HG02938 (cell line): ENCODE measurements at regions not wholly inside any gene's neighbourhood (a gene's known extent, or its start where the extent isn't known, plus 50 kb on each side); places are given as distances from the start of the nearest gene placed in this dataset.

Experiments used
- ATAC-seq: cut with Tn5 transposase; IDR thresholded peaks from one replicate; pipeline ENCODE4 v1.9.1; 2021; ENCODE audit warnings: mild to moderate bottlenecking, moderate library complexity; ENCODE audit not compliant: unreplicated experiment

DNA sequence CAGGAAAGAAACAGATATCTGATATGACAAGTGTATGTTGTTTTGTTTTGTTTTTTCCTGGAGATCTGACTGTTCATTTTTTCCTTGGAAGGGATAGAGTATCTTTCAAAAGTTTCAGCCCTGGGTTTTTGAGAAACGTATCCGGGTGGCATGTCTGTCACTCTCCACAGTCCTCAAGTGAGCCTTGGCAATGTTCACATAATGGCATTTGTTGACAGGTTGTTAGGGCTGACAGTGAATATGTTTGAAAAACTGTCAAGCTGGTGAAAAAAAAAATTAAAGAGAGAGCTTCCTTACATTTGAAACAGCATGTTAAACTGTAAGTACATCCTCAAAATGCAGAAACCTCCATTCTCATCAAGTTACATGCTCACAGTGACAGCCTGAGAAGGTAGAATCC, 113.0 kb upstream of the DYNLRB2 start:
- ATAC-seq, result no peak

- no peak for ATAC-seq
These were observed 122.1 kb upstream of the DYNLRB2 start for GRCh38 chr16:80418517-80419355.

GRCh38 chr16:80417706-80418271, 123.0 kb upstream of the DYNLRB2 start:
- no peak for ATAC-seq

DNA sequence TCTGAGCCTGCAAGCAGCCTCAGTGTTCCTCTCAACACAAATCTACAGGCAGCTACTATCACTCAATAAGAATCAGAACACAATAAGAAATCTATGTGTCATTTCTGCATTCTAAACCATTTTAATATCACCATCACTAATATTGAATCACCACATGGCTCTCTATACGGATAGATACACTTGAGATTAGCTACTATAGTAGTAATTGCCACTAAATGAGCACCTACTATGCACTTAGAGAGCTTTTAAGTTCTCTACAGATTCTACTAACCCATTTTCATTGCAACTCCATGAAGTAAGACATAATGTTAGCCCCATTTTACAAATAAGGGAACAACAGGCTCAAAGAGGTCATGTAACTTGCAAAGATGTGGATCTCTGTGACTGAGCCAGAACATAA, 132.8 kb upstream of the DYNLRB2 start:
- no peak for ATAC-seq

- no peak for ATAC-seq
These were observed 133.4 kb upstream of the DYNLRB2 start for GRCh38 chr16:80407265-80407987.

DNA sequence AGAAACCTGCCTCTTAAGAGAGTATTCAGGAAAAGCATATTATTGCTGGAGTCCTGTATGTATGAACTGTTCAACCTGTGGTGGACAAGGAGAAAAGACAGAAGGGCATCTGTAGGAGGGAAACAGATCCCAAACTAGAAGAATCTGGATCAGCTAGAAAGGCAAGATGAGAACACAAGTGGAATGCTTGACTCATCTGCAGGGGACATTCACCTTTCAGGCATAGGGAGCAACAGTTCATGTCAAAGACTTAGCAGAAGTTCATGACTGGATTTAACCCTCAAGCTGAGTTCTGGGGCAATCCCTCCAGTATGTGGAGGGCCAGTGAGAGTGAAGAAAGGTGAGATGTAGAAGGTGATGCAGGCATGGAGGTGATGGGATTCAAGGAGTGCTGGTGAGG, 135.9 kb upstream of the DYNLRB2 start:
- no peak for ATAC-seq

DNA sequence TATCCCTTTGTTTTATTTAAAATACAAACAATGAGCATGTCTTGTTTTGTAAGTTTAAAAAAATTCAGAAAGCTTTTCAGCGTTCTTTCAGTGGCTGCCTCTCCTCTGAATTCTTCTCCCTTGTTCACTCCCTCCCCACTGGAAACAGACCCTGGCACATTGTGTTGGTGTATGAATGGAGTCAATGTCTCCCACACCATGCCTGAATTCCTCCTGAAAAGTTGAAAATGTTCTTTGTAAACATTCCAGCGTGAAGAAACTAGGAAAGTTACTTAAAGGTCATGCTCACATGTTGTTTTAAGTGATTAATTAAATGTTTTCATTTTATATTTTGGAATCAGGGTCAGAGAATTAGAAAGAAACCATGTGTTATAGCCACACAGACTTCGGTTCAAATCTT, 136.9 kb upstream of the DYNLRB2 start:
- ATAC-seq, result no peak

- no peak for ATAC-seq
These were observed 149.8 kb upstream of the DYNLRB2 start for GRCh38 chr16:80390871-80391489.

- ATAC-seq, result no peak
These were observed 150.7 kb upstream of the DYNLRB2 start for GRCh38 chr16:80390046-80390445.

- ATAC-seq, result no peak
These were observed 151.5 kb upstream of the DYNLRB2 start for GRCh38 chr16:80389338-80389737.

DNA sequence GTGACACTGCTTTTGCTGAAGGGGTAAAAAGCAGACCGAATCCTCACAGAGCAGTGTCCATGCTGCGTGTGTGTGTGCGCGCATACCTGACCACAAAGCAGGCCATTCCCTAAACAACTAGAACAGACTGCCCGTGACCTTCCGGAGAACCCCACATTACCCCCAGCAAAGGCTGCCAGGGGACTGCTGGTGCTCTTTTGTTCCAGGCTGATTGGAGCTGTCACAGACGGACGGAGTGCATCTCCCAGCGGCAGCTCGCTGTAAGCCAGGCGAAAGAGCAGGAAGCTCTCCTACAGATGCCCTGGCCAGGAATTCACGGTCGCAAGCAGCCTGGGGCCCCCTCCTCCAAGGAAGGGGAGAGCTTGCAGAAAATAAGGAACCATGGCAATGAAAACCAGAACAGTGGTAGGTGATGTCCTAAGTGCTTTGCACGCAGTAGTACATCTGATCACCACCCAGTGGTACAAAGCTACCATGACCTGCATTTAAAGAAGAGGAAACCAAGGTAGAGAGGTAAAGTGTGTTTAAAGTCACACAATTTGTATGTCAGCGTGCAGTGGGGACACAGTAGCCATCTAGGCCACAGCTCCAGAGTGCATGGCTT, 153.4 kb upstream of the DYNLRB2 start:
- ATAC-seq, result no peak

DNA sequence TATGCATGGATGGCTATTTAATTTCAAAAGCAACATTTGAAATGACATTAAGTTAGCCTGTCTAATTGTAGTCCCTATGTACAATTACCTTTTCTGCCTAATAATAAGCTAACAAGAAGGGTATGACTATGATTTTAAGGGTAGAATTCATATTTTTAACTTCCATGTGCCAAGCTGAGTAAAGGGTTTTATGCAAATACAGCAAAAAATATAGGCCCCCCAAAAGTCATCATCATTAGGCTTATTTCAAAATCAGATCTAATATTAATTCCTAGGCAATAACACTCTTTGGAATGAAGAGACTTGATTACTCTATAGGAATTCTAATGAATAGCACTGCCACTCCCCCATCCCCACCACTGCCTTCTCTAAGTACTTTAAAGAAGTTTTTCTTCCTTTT, 155.9 kb upstream of the DYNLRB2 start:
- ATAC-seq, result no peak

DNA sequence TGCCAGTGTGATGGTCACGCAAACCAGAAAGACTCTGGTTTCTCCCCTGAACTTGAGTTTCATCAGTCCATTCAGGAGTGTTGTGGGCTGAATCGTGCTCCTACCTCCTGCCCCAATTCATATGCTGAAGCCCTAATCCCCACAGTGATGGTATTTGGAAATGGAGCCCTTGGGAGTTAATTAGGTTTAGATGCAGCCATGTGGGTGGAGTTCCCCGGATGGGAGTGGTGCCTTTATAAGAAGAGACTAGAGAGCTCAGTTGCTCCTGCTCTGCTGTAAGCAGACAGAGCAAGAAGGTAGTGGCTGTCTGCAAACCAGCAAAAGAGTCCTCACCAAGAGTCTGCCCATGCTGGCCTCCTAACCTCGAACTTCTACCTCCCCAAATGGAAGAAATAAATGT, 160.3 kb upstream of the DYNLRB2 start:
- ATAC-seq, result no peak

DNA sequence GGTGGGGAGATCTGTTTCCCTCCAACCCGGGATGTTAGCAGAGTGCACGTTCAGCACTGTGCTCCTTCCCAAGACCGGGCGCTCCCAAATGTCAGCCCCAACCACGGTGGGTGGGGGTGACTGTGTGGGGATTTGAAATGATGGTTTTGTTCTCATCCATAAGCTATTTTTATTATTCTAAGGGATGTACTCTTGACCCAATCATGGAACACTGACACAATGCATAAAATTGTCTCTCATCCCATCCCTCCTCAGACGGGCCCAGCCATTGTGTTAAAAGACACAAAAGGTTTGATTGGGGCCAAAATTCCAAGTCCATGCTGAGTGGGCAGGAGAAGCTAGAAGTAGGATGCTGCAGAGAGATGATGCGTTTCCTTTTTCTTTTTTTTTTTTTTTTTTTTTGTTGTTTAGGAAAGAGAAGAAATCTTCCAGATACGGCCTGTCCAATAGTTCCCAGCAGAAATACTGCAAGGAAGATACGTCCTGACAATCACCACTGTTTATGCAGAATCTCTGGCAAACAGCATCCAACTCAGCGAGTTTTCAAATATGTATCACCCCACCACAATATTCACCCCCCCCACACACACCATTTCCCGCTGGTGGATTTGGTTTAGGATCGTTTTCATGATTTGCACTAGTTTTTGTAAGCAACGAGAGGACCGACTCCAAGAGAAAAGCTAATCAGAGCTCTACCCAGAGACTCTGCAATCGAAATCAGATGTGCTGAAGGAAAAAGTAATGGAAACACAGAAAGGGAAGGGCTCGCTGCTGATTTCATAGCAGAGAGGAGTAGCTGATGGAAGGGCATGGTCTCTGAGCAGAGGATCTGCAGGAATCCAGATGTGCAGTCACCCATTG, 163.5 kb upstream of the DYNLRB2 start:
- ATAC-seq, result no peak

DNA sequence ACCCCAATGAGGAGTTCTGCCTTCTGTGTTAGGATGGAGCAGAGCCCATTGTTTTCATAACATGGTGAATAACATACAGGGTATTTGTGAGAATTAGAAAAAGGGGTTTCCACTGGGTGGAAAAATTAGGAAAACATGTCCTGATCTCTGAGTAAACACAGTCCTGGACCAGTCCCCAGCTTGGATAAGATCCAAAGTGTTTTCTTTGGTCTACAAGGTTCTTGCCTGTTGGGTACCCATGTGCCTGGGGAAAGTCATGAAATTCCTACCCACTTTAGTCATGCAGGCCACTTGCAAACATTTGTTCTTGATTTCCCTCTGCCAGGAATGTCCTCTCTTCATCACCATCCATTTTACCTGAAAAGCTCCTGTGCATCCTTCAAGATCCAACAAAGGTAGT, 164.8 kb upstream of the DYNLRB2 start:
- ATAC-seq, result no peak

- ATAC-seq, result no peak
These were observed 165.3 kb upstream of the DYNLRB2 start for GRCh38 chr16:80375513-80375912.

DNA sequence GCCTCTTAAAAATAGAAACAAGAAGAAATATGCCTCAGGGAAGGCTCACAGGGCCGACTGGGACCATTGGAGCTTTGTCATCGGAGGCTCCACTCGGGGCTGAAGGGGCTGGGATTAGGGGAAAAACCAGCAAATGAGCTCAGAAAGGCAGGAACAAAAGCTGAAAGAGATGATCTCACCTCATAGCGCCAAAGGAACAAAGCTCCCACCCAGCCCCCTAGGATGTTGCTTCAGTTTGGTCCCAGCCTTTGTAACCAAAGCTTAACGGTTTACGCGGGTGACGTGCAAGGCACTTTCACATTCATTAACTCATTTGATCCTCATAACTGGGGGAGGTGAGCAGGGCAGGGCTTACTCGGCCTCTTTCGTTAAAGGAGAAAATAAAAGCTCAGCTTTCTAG, 168.5 kb upstream of the DYNLRB2 start:
- ATAC-seq, result no peak

GRCh38 chr16:80369138-80369958, 171.4 kb upstream of the DYNLRB2 start:
- no peak for ATAC-seq

GRCh38 chr16:80367037-80367658, 173.6 kb upstream of the DYNLRB2 start:
- no peak for ATAC-seq
